ENCODE measurements at regions not wholly inside any gene's neighbourhood (a gene's known extent, or its start where the extent isn't known, plus 50 kb on each side); places are given as distances from the start of the nearest gene placed in this dataset.

- H3K9me3 ChIP-seq (ENCODE audit: control insufficient read depth, insufficient read depth, low read length), result no peaks in the 10 kb centered on the region
- H3K79me2 ChIP-seq (ENCODE audit: control insufficient read depth, low read length), result no peaks in the 10 kb centered on the region
- H3K4me3 ChIP-seq (ENCODE audit: low read length), result no peak overlapping the region
- no peak overlapping the region for H3K27ac ChIP-seq (ENCODE audit: low read depth, low read length)
- no peak overlapping the region for H3K4me2 ChIP-seq (ENCODE audit: low read length)
- no peaks in the 10 kb centered on the region for H3K36me3 ChIP-seq (ENCODE audit: control insufficient read depth, low read length)
- TF ChIP-seq CTCF (IDR thresholded peaks at IDR 0.05; ENCODE audit: low read depth, low read length, poor library complexity, severe bottlenecking) (no peak), EZH2phosphoT487 (IDR thresholded peaks at IDR 0.05; ENCODE audit: borderline replicate concordance, low read length) (no peak)
- H4K20me1 ChIP-seq (ENCODE audit: control insufficient read depth, insufficient read depth, low read depth, low read length), result no peaks in the 10 kb centered on the region
- no peaks in the 10 kb centered on the region for H3K27me3 ChIP-seq (ENCODE audit: control insufficient read depth, low read length)
- H3K9me2 ChIP-seq (replicated peaks; ENCODE audit: control insufficient read depth, low read length), result no peaks in the 10 kb centered on the region
- H3K4me1 ChIP-seq (ENCODE audit: control insufficient read depth, low read length), result no peaks in the 10 kb centered on the region
- H3F3A ChIP-seq (ENCODE audit: control insufficient read depth, insufficient read depth), result no peaks in the 10 kb centered on the region
Measured at GRCh38 chr3:177547711-177548350, 350.5 kb upstream of the TBL1XR1 start.

DNA sequence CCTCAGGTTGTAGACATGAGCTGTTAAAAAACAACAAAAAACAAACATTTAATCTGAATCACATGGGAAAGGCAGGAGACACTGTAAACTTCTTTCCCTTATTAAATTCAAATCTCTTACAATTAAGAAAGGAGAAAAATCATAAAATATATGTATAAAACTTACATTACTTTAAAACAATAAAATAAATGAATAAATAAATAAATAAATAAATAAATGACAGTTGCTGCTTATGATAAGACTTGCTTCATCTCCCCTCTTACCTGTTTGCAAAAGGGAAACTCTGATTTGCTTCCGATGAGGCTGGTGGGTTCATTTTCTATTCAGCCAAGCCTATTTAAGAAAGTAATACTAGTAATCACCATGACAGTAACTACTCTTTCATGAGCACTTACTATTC lies 353.4 kb upstream of the TBL1XR1 start:
- Histone ChIP-seq H3K9me2 (replicated peaks; ENCODE audit: control insufficient read depth, low read length) (no peaks in the 10 kb centered on the region), H3K36me3 (ENCODE audit: control insufficient read depth, low read length) (no peaks in the 10 kb centered on the region), H3K4me2 (ENCODE audit: low read length) (no peak overlapping the region), H3K27me3 (ENCODE audit: control insufficient read depth, low read length) (no peaks in the 10 kb centered on the region), H4K20me1 (ENCODE audit: control insufficient read depth, insufficient read depth, low read depth, low read length) (no peaks in the 10 kb centered on the region), H3K9me3 (ENCODE audit: control insufficient read depth, insufficient read depth, low read length) (no peaks in the 10 kb centered on the region), H3K4me3 (ENCODE audit: low read length) (no peak overlapping the region), H3K4me1 (ENCODE audit: control insufficient read depth, low read length) (no peaks in the 10 kb centered on the region), H3K27ac (ENCODE audit: low read depth, low read length) (no peak overlapping the region), H3K79me2 (ENCODE audit: control insufficient read depth, low read length) (no peaks in the 10 kb centered on the region), H3F3A (ENCODE audit: control insufficient read depth, insufficient read depth) (no peaks in the 10 kb centered on the region)
- TF ChIP-seq EZH2phosphoT487 (IDR thresholded peaks at IDR 0.05; ENCODE audit: borderline replicate concordance, low read length), result no peak
- TF ChIP-seq CTCF (IDR thresholded peaks at IDR 0.05; ENCODE audit: low read depth, low read length, poor library complexity, severe bottlenecking), result no peak

DNA sequence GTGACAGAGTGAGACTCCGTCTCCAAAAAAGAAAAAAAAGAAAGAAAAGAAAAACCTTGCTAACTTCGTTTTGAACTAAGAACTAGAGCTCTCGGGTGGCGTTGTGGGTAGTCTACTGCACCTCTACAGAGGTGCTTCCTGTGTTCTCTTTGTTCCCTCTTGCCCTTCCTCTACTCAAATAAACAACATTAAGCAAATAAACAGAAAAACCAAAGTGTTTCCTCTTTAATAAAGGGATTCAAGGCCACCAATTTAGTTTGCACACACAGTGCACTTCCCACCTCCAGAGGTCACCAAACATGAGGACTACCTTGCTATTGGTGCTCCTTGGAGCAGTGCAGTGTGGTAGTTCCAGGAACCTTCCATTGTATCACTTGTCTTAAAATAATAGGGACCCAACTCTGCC lies 354.2 kb upstream of the TBL1XR1 start:
- Histone ChIP-seq H3K4me3 (ENCODE audit: low read length) (no peak overlapping the region), H3K9me3 (ENCODE audit: control insufficient read depth, insufficient read depth, low read length) (no peaks in the 10 kb centered on the region), H3K36me3 (ENCODE audit: control insufficient read depth, low read length) (no peaks in the 10 kb centered on the region), H3K79me2 (ENCODE audit: control insufficient read depth, low read length) (no peaks in the 10 kb centered on the region), H3K27ac (ENCODE audit: low read depth, low read length) (no peak overlapping the region), H3K4me1 (ENCODE audit: control insufficient read depth, low read length) (no peaks in the 10 kb centered on the region), H3K27me3 (ENCODE audit: control insufficient read depth, low read length) (no peaks in the 10 kb centered on the region), H3K9me2 (replicated peaks; ENCODE audit: control insufficient read depth, low read length) (no peaks in the 10 kb centered on the region), H3F3A (ENCODE audit: control insufficient read depth, insufficient read depth) (no peaks in the 10 kb centered on the region), H3K4me2 (ENCODE audit: low read length) (no peak overlapping the region), H4K20me1 (ENCODE audit: control insufficient read depth, insufficient read depth, low read depth, low read length) (no peaks in the 10 kb centered on the region)
- TF ChIP-seq EZH2phosphoT487 (IDR thresholded peaks at IDR 0.05; ENCODE audit: borderline replicate concordance, low read length) (no peak), CTCF (IDR thresholded peaks at IDR 0.05; ENCODE audit: low read depth, low read length, poor library complexity, severe bottlenecking) (no peak)
